ENCODE measurements at regions not wholly inside any gene's neighbourhood (a gene's known extent, or its start where the extent isn't known, plus 50 kb on each side); places are given as distances from the start of the nearest gene placed in this dataset.

DNA sequence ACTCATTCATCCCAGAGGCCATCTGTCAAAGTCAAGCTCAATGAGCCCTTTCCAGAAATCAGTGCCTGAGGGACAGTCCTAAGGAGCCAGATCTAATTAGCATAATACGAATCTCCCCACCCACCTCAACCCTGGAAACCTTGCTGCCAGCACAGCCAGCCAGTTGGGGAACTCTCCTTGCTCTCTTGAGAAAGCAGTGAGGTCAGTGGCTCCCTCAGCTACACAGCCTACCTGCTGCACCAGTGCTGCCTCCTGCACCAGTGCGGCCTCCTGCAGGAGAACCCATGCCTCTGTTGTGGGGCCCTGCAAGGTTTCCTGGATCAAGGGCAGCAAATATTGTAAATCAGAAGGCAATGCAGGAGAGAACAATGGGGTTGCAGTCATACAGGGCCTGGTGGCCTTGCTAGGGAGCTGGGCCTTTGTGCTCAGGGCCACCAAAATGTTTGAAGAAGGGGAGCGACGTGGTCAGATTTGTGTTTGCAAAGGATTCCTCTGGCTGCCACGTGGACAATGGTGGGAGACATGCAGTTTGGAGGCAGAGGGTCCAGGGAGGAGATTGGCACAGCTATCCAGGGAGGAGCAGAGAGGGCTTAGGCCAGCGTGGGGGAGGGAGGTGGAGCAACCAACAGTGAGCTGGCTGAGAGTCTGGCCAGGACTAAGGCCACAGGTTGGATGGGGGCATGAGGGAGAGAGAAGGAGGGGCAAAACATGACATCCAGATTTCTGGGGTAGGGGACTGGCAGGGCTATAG lies 124.3 kb upstream of the MAMLD1 start:
- TF ChIP-seq, protein P1, sequence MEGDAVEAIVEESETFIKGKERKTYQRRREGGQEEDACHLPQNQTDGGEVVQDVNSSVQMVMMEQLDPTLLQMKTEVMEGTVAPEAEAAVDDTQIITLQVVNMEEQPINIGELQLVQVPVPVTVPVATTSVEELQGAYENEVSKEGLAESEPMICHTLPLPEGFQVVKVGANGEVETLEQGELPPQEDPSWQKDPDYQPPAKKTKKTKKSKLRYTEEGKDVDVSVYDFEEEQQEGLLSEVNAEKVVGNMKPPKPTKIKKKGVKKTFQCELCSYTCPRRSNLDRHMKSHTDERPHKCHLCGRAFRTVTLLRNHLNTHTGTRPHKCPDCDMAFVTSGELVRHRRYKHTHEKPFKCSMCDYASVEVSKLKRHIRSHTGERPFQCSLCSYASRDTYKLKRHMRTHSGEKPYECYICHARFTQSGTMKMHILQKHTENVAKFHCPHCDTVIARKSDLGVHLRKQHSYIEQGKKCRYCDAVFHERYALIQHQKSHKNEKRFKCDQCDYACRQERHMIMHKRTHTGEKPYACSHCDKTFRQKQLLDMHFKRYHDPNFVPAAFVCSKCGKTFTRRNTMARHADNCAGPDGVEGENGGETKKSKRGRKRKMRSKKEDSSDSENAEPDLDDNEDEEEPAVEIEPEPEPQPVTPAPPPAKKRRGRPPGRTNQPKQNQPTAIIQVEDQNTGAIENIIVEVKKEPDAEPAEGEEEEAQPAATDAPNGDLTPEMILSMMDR (IDR thresholded peaks at IDR 0.05; ENCODE audit: low read depth, low read length): no peak
- TF ChIP-seq POLR2A (IDR thresholded peaks at IDR 0.05; ENCODE audit: extremely low read depth, insufficient read length): no peak
